Osteocyte (in vitro differentiated cells): ENCODE measurements at regions not wholly inside any gene's neighbourhood (a gene's known extent, or its start where the extent isn't known, plus 50 kb on each side); places are given as distances from the start of the nearest gene placed in this dataset.

Experiments used
- DNase-seq: peaks from one replicate; pipeline ENCODE4 v3.0.0; 2021; ENCODE audit warnings: mixed read lengths; ENCODE audit not compliant: unreplicated experiment; ENCODE audit errors: extremely low spot score
- H3K27ac Mint-ChIP-seq: one replicate; pipeline ENCODE4 v1.8.0; 2021; ENCODE audit warnings: mild to moderate bottlenecking, mixed read lengths; ENCODE audit not compliant: unreplicated experiment
- H3K27me3 Mint-ChIP-seq: one replicate; pipeline ENCODE4 v1.8.0; 2021; ENCODE audit warnings: mixed read lengths; ENCODE audit not compliant: unreplicated experiment
- H3K36me3 Mint-ChIP-seq: one replicate; pipeline ENCODE4 v1.8.0; 2021; ENCODE audit warnings: mixed read lengths; ENCODE audit not compliant: unreplicated experiment
- H3K4me1 Mint-ChIP-seq: one replicate; pipeline ENCODE4 v1.8.0; 2021; ENCODE audit warnings: mixed read lengths; ENCODE audit not compliant: unreplicated experiment
- H3K4me3 Mint-ChIP-seq: one replicate; pipeline ENCODE4 v1.8.0; 2021; ENCODE audit warnings: mild to moderate bottlenecking, moderate library complexity, mixed read lengths; ENCODE audit not compliant: unreplicated experiment
- H3K9me3 Mint-ChIP-seq: one replicate; pipeline ENCODE4 v1.8.0; 2021; ENCODE audit warnings: mixed read lengths; ENCODE audit not compliant: unreplicated experiment
- CTCF ChIP-seq: fragments of 200-600 bp; sonication (generic); IDR thresholded peaks from 2 replicates; pipeline ENCODE4 v1.5.0; 2021; ENCODE audit warnings: antibody characterized with exemption, mild to moderate bottlenecking, moderate library complexity

GRCh38 chr5:117856713-117857112 lies 1131.6 kb downstream of the DTWD2 start:
- no peaks in the 10 kb centered on the region for H3K36me3 Mint-ChIP-seq
- H3K4me1 Mint-ChIP-seq, result no peaks in the 10 kb centered on the region
- TF ChIP-seq CTCF, result no peak
- H3K27ac Mint-ChIP-seq, result no peak overlapping the region
- no peak overlapping the region for H3K4me3 Mint-ChIP-seq
- no peak for DNase-seq
- H3K27me3 Mint-ChIP-seq, result no peaks in the 10 kb centered on the region
- H3K9me3 Mint-ChIP-seq, result no peaks in the 10 kb centered on the region

- Mint-ChIP-seq H3K27ac (no peak overlapping the region), H3K27me3 (no peaks in the 10 kb centered on the region), H3K36me3 (no peaks in the 10 kb centered on the region), H3K9me3 (peaks cover 5% of the 10 kb centered on the region), H3K4me1 (no peaks in the 10 kb centered on the region), H3K4me3 (no peak overlapping the region)
- DNase-seq, result no peak
- TF ChIP-seq CTCF, result no peak
Measured at GRCh38 chr5:117837786-117838185, 1150.6 kb downstream of the DTWD2 start.

GRCh38 chr5:117833691-117834090 lies 1154.7 kb downstream of the DTWD2 start:
- DNase-seq, result no peak
- Mint-ChIP-seq H3K27me3 (no peaks in the 10 kb centered on the region), H3K36me3 (no peaks in the 10 kb centered on the region), H3K27ac (no peak overlapping the region), H3K9me3 (no peaks in the 10 kb centered on the region), H3K4me1 (no peaks in the 10 kb centered on the region), H3K4me3 (no peak overlapping the region)
- TF ChIP-seq CTCF, result no peak

DNA sequence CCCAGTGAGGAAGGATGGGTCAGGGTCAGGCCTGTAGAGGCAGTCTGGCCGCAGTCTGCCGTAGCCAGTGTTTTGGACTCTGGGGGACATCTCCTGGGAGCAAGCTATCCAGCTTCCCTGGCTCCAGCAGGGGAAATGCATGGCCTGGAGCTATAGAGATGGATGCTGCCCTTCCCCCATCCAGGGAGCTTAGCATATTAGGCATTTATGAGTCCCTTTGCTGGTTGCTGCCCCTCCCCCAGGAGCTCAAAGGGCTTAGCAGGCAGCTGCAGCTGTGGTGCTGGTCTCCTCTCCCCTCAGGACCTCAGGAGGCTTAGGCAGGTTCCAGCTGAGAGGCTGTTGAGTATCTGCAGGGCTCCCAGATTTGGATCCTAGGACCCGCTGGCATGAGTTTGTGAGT lies 1158.7 kb downstream of the DTWD2 start:
- no peak overlapping the region for H3K27ac Mint-ChIP-seq
- DNase-seq, result no peak
- H3K4me1 Mint-ChIP-seq, result no peaks in the 10 kb centered on the region
- peaks cover 13% of the 10 kb centered on the region for H3K9me3 Mint-ChIP-seq
- H3K27me3 Mint-ChIP-seq, result no peaks in the 10 kb centered on the region
- H3K4me3 Mint-ChIP-seq, result no peak overlapping the region
- no peak for TF ChIP-seq CTCF
- H3K36me3 Mint-ChIP-seq, result no peaks in the 10 kb centered on the region

- Mint-ChIP-seq H3K4me3 (no peak overlapping the region), H3K9me3 (peaks cover 7% of the 10 kb centered on the region), H3K27me3 (no peaks in the 10 kb centered on the region), H3K36me3 (no peaks in the 10 kb centered on the region), H3K27ac (no peak overlapping the region), H3K4me1 (no peaks in the 10 kb centered on the region)
- TF ChIP-seq CTCF, result no peak
- no peak for DNase-seq
Measured at GRCh38 chr5:117813850-117814249, 1174.5 kb downstream of the DTWD2 start.
